ENCODE measurements at regions not wholly inside any gene's neighbourhood (a gene's known extent, or its start where the extent isn't known, plus 50 kb on each side); places are given as distances from the start of the nearest gene placed in this dataset.

- Mint-ChIP-seq H3K36me3 (ENCODE audit: low read depth) (no peaks in the 10 kb centered on the region), H3K4me1 (ENCODE audit: low read depth) (peaks cover 12% of the 10 kb centered on the region), H3K9me3 (no peaks in the 10 kb centered on the region), H3K4me3 (no peak overlapping the region), H3K27me3 (no peaks in the 10 kb centered on the region), H3K27ac (no peak overlapping the region)
- Histone ChIP-seq H3K9me3 (ENCODE audit: control insufficient read depth in 1 of 2, insufficient read depth in 1 of 2, low read length in 2 of 2) (no peaks in the 10 kb centered on the region), H3K4me3 (ENCODE audit: low read length) (no peak overlapping the region), H3K27ac (ENCODE audit: low read depth in 1 of 2, low read length in 2 of 2) (no peak overlapping the region), H3K27me3 (ENCODE audit: control insufficient read depth in 1 of 2, insufficient read depth in 2 of 2, low read length in 2 of 2) (no peaks in the 10 kb centered on the region), H3K4me1 (ENCODE audit: insufficient read depth, low read length) (no peaks in the 10 kb centered on the region), H3K36me3 (ENCODE audit: insufficient read depth, low read length) (no peaks in the 10 kb centered on the region)
- DNase-seq (no peak), ATAC-seq (ENCODE audit: poor library complexity) (no peak)
- TF ChIP-seq CTCF (IDR thresholded peaks at IDR 0.05) = no peak
- intact Hi-C loops (cut with DNase I, micrococcal nuclease) = no loop called here
- ChIA-PET CTCF (no interaction called here), POLR2A (no interaction called here)
Measured at GRCh38 chr3:178075344-178075743, 460.9 kb upstream of the KCNMB2 start.

GRCh38 chr3:178078953-178079352 lies 457.3 kb upstream of the KCNMB2 start:
- Histone ChIP-seq H3K27ac (ENCODE audit: low read depth in 1 of 2, low read length in 2 of 2) (no peak overlapping the region), H3K9me3 (ENCODE audit: control insufficient read depth in 1 of 2, insufficient read depth in 1 of 2, low read length in 2 of 2) (no peaks in the 10 kb centered on the region), H3K4me3 (ENCODE audit: low read length) (no peak overlapping the region), H3K36me3 (ENCODE audit: insufficient read depth, low read length) (no peaks in the 10 kb centered on the region), H3K27me3 (ENCODE audit: control insufficient read depth in 1 of 2, insufficient read depth in 2 of 2, low read length in 2 of 2) (no peaks in the 10 kb centered on the region), H3K4me1 (ENCODE audit: insufficient read depth, low read length) (no peaks in the 10 kb centered on the region)
- Mint-ChIP-seq H3K27me3 (no peaks in the 10 kb centered on the region), H3K36me3 (ENCODE audit: low read depth) (no peaks in the 10 kb centered on the region), H3K4me1 (ENCODE audit: low read depth) (peaks cover 30% of the 10 kb centered on the region), H3K4me3 (no peak overlapping the region), H3K27ac (no peak overlapping the region), H3K9me3 (no peaks in the 10 kb centered on the region)
- CTCF ChIA-PET = no interaction called here
- ATAC-seq (ENCODE audit: poor library complexity) = no peak
- DNase-seq = no peak
- no peak for TF ChIP-seq CTCF (IDR thresholded peaks at IDR 0.05)
- POLR2A ChIA-PET = no interaction called here
- intact Hi-C loops (cut with DNase I, micrococcal nuclease) = no loop called here

GRCh38 chr3:178079966-178080365 lies 456.3 kb upstream of the KCNMB2 start:
- Histone ChIP-seq H3K27me3 (ENCODE audit: control insufficient read depth in 1 of 2, insufficient read depth in 2 of 2, low read length in 2 of 2) (no peaks in the 10 kb centered on the region), H3K4me3 (ENCODE audit: low read length) (no peak overlapping the region), H3K4me1 (ENCODE audit: insufficient read depth, low read length) (peaks cover 5% of the 10 kb centered on the region), H3K36me3 (ENCODE audit: insufficient read depth, low read length) (no peaks in the 10 kb centered on the region), H3K9me3 (ENCODE audit: control insufficient read depth in 1 of 2, insufficient read depth in 1 of 2, low read length in 2 of 2) (no peaks in the 10 kb centered on the region), H3K27ac (ENCODE audit: low read depth in 1 of 2, low read length in 2 of 2) (no peak overlapping the region)
- Mint-ChIP-seq H3K9me3 (no peaks in the 10 kb centered on the region), H3K27me3 (no peaks in the 10 kb centered on the region), H3K27ac (no peak overlapping the region), H3K4me3 (no peak overlapping the region), H3K36me3 (ENCODE audit: low read depth) (no peaks in the 10 kb centered on the region), H3K4me1 (ENCODE audit: low read depth) (peaks cover 40% of the 10 kb centered on the region)
- no peak for DNase-seq
- TF ChIP-seq CTCF (IDR thresholded peaks at IDR 0.05) = no peak
- intact Hi-C loops (cut with DNase I, micrococcal nuclease) = loop anchor here in 1 of 2 experiments (10.0 kb wide), 1 partner anchor 75 kb away; no protein-coding TSS in a partner anchor
- CTCF ChIA-PET = no interaction called here
- ATAC-seq (ENCODE audit: poor library complexity) = no peak
- POLR2A ChIA-PET = interaction anchor here (1.0 to 1.1 kb wide), 2 partner anchors 119 to 884 kb away, joined by 3 read pairs; no protein-coding TSS in a partner anchor
